ENCODE measurements at regions not wholly inside any gene's neighbourhood (a gene's known extent, or its start where the extent isn't known, plus 50 kb on each side); places are given as distances from the start of the nearest gene placed in this dataset.

- Histone ChIP-seq H3K9ac (ENCODE audit: extremely low read depth, low read length, poor library complexity, severe bottlenecking) (peak overlapping the region; percentile 44), H3K36me3 (ENCODE audit: control insufficient read depth, insufficient read depth, low read length) (no peaks in the 10 kb centered on the region), H3K27me3 (ENCODE audit: control insufficient read depth, insufficient read depth, low read length, poor library complexity, severe bottlenecking) (no peaks in the 10 kb centered on the region), H3K4me3 (ENCODE audit: low read length) (peak overlapping the region; percentile 77), H3K27ac (ENCODE audit: low read depth, low read length) (no peak overlapping the region), H3K9me3 (ENCODE audit: control insufficient read depth, low read length) (no peaks in the 10 kb centered on the region), H3K4me1 (ENCODE audit: control insufficient read depth, insufficient read depth, low read length) (no peaks in the 10 kb centered on the region)
- peak; percentile 86 for DNase-seq
- Mint-ChIP-seq H3K36me3 (ENCODE audit: low read depth) (no peaks in the 10 kb centered on the region), H3K4me3 (peak overlapping the region; percentile 74), H3K27ac (peak overlapping the region; percentile 72), H3K9me3 (no peaks in the 10 kb centered on the region), H3K4me1 (peaks cover 14% of the 10 kb centered on the region), H3K27me3 (ENCODE audit: insufficient read depth) (no peaks in the 10 kb centered on the region)
- TF ChIP-seq, protein P1, sequence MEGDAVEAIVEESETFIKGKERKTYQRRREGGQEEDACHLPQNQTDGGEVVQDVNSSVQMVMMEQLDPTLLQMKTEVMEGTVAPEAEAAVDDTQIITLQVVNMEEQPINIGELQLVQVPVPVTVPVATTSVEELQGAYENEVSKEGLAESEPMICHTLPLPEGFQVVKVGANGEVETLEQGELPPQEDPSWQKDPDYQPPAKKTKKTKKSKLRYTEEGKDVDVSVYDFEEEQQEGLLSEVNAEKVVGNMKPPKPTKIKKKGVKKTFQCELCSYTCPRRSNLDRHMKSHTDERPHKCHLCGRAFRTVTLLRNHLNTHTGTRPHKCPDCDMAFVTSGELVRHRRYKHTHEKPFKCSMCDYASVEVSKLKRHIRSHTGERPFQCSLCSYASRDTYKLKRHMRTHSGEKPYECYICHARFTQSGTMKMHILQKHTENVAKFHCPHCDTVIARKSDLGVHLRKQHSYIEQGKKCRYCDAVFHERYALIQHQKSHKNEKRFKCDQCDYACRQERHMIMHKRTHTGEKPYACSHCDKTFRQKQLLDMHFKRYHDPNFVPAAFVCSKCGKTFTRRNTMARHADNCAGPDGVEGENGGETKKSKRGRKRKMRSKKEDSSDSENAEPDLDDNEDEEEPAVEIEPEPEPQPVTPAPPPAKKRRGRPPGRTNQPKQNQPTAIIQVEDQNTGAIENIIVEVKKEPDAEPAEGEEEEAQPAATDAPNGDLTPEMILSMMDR (conservative IDR thresholded peaks at IDR 0.05), result no peak
- 37 to 62% methylated on average over 8 to 12 of the region's 12 CpGs for WGBS, 2 experiments (ENCODE audit: insufficient coverage in 1 of 2, insufficient read length in 1 of 2)
These were observed 73.4 kb upstream of the CUX1 start for GRCh38 chr7:101743995-101744360.

DNA sequence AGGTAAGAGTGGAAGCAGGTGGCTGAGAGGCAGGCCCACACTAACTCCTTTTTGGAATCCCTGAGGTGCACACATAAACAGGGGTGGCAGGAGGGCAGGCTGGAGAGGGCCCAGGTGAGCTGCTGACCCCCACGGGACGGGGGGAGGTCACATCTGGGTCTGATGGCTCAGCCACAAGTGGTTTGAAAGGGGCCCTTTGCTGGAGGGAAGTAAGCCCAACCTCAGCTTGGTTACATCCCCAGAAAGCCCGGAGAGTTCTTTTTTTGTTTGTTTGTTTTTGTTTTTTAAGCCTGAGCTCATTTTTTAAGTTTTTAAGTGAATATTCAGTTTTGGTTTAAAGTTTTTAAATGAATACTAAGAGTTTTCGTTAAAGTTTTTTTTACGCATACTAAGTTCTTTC lies 72.8 kb upstream of the CUX1 start:
- Mint-ChIP-seq H3K9me3 (no peaks in the 10 kb centered on the region), H3K36me3 (ENCODE audit: low read depth) (no peaks in the 10 kb centered on the region), H3K27ac (peak overlapping the region; percentile 72), H3K4me1 (peaks cover 14% of the 10 kb centered on the region), H3K27me3 (ENCODE audit: insufficient read depth) (no peaks in the 10 kb centered on the region), H3K4me3 (peak overlapping the region; percentile 74)
- H3K9ac ChIP-seq (ENCODE audit: extremely low read depth, low read length, poor library complexity, severe bottlenecking), result no peak overlapping the region
- no peak overlapping the region for H3K4me3 ChIP-seq (ENCODE audit: low read length)
- WGBS, 2 experiments (ENCODE audit: insufficient coverage in 1 of 2, insufficient read length in 1 of 2), result 83% methylated on average over 2 to 5 of the region's 5 CpGs
- no peaks in the 10 kb centered on the region for H3K36me3 ChIP-seq (ENCODE audit: control insufficient read depth, insufficient read depth, low read length)
- TF ChIP-seq, protein P1 (conservative IDR thresholded peaks at IDR 0.05), result no peak
- no peaks in the 10 kb centered on the region for H3K9me3 ChIP-seq (ENCODE audit: control insufficient read depth, low read length)
- H3K4me1 ChIP-seq (ENCODE audit: control insufficient read depth, insufficient read depth, low read length), result no peaks in the 10 kb centered on the region
- no peaks in the 10 kb centered on the region for H3K27me3 ChIP-seq (ENCODE audit: control insufficient read depth, insufficient read depth, low read length, poor library complexity, severe bottlenecking)
- no peak overlapping the region for H3K27ac ChIP-seq (ENCODE audit: low read depth, low read length)
- peak; percentile 64 for DNase-seq

- no peaks in the 10 kb centered on the region for H3K9me3 ChIP-seq (ENCODE audit: control insufficient read depth, low read length)
- peaks cover 8% of the 10 kb centered on the region for H3K4me1 Mint-ChIP-seq
- H3K4me3 ChIP-seq (ENCODE audit: low read length), result no peak overlapping the region
- 90 to 91% methylated on average over 2 to 5 of the region's 5 CpGs for WGBS, 2 experiments (ENCODE audit: insufficient coverage in 1 of 2, insufficient read length in 1 of 2)
- no peaks in the 10 kb centered on the region for H3K27me3 ChIP-seq (ENCODE audit: control insufficient read depth, insufficient read depth, low read length, poor library complexity, severe bottlenecking)
- TF ChIP-seq, protein P1 (conservative IDR thresholded peaks at IDR 0.05), result no peak
- no peaks in the 10 kb centered on the region for H3K27me3 Mint-ChIP-seq (ENCODE audit: insufficient read depth)
- H3K27ac Mint-ChIP-seq, result no peak overlapping the region
- no peaks in the 10 kb centered on the region for H3K36me3 ChIP-seq (ENCODE audit: control insufficient read depth, insufficient read depth, low read length)
- DNase-seq, result no peak
- no peaks in the 10 kb centered on the region for H3K4me1 ChIP-seq (ENCODE audit: control insufficient read depth, insufficient read depth, low read length)
- H3K27ac ChIP-seq (ENCODE audit: low read depth, low read length), result no peak overlapping the region
- no peak overlapping the region for H3K4me3 Mint-ChIP-seq
- H3K36me3 Mint-ChIP-seq (ENCODE audit: low read depth), result no peaks in the 10 kb centered on the region
- H3K9ac ChIP-seq (ENCODE audit: extremely low read depth, low read length, poor library complexity, severe bottlenecking), result no peak overlapping the region
- no peaks in the 10 kb centered on the region for H3K9me3 Mint-ChIP-seq
These were observed 71.1 kb upstream of the CUX1 start for GRCh38 chr7:101746314-101746713.

All from endodermal cell (in vitro differentiated cells).